Mammary epithelial cell (primary cell): ENCODE measurements at regions not wholly inside any gene's neighbourhood (a gene's known extent, or its start where the extent isn't known, plus 50 kb on each side); places are given as distances from the start of the nearest gene placed in this dataset.

Experiments used
- CTCF ChIP-seq, 2 donors: IDR thresholded peaks in 1 of 2; conservative IDR thresholded peaks in 1 of 2; 2 replicates each; pipeline ENCODE4 v1.5.1; 2011 to 2012; ENCODE audit warnings: inconsistent platforms in 2 of 2, low read length in 2 of 2, mild to moderate bottlenecking in 2 of 2, control low read depth in 1 of 2, low read depth in 1 of 2; ENCODE audit not compliant: insufficient read depth in 1 of 2; ENCODE audit errors: extremely low read depth in 1 of 2
- EZH2 ChIP-seq: IDR thresholded peaks from 2 replicates; pipeline ENCODE4 v1.6.1; 2012; ENCODE audit warnings: low read length, inconsistent platforms, borderline replicate concordance

DNA sequence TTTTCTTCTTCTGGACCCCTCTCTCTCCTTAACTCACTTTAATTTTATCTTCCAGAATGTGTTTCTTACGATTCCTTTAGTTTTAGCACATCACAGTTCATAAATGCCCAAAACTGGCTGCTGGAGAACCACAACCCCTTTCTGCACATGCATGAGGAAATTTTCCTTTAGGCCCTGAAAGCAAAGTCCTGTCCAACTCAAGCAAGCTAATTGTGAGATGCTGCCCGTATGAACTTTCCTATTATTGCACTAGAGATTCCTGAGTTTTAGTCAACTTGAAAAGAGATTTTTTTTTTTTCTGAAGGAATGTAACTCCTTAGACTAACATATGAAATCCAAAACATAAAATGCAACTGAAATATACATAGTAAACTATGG is 52.1 kb upstream of the DAB2 start:
- no peak for TF ChIP-seq CTCF (conservative IDR thresholded peaks at IDR 0.05 in 1 of 2, IDR thresholded peaks at IDR 0.05 in 1 of 2; ENCODE audit: extremely low read depth in 1 of 2, insufficient read depth in 1 of 2, low read depth in 1 of 2, low read length in 2 of 2)
- no peak for TF ChIP-seq EZH2
